ENCODE measurements at regions not wholly inside any gene's neighbourhood (a gene's known extent, or its start where the extent isn't known, plus 50 kb on each side); places are given as distances from the start of the nearest gene placed in this dataset.

- TF ChIP-seq CTCF (IDR thresholded peaks at IDR 0.05) = no peak
- no peak for TF ChIP-seq POLR2A (IDR thresholded peaks at IDR 0.05)
These were observed 233.4 kb upstream of the COPS8 start for GRCh38 chr2:236852100-236852976.

Data from body of pancreas (tissue), 4 donors.